Stomach (tissue), 8 donors: ENCODE measurements at regions not wholly inside any gene's neighbourhood (a gene's known extent, or its start where the extent isn't known, plus 50 kb on each side); places are given as distances from the start of the nearest gene placed in this dataset.

Experiments used
- DNase-seq, 2 donors: peaks; one replicate each; pipeline versions ENCODE4 v3.0.0 to v3.0.0-alpha.2; 2013 to 2019
- H3K27ac ChIP-seq, 5 donors: fragments of 200-600 bp in 4 of 5; sonication (generic) in 4 of 5; one replicate each; pipeline ENCODE4 v1.5.1; 2013 to 2019; ENCODE audit warnings: mild to moderate bottlenecking in 1 of 5, moderate library complexity in 1 of 5
- H3K27me3 ChIP-seq, 3 donors: fragments of 200-600 bp; sonication (generic); one replicate each; pipeline ENCODE4 v1.5.1; 2017 to 2019; ENCODE audit warnings: mixed run types in 1 of 3
- H3K36me3 ChIP-seq, 4 donors: fragments of 200-600 bp; sonication (generic); 1 replicate in 3 of 4; 2 replicates in 1 of 4; pipeline ENCODE4 v1.5.1; 2016 to 2019
- H3K4me1 ChIP-seq, 4 donors: fragments of 200-600 bp; sonication (generic); one replicate each; pipeline ENCODE4 v1.5.1; 2016 to 2019
- H3K4me3 ChIP-seq, 4 donors: fragments of 200-600 bp; sonication (generic) in 3 of 4; one replicate each; pipeline ENCODE4 v1.5.1; 2016 to 2019; ENCODE audit warnings: mild to moderate bottlenecking in 1 of 4
- H3K9me3 ChIP-seq, 4 donors: fragments of 200-600 bp; sonication (generic); one replicate each; pipeline ENCODE4 v1.5.1; 2016 to 2019
- CTCF ChIP-seq, 7 experiments: fragments of 450-650 bp in 4 of 7; fragments of 200-600 bp in 3 of 7; sonication (generic) in 3 of 7; IDR thresholded peaks; one replicate each; pipeline ENCODE4 v1.5.1; 2016 to 2019; ENCODE audit warnings: antibody characterized with exemption in 7 of 7, control low read depth in 2 of 7, mild to moderate bottlenecking in 1 of 7
- EP300 ChIP-seq: sonication (generic); formaldehyde crosslinking; IDR thresholded peaks from one replicate; pipeline ENCODE4 v1.6.1; 2017; ENCODE audit warnings: antibody characterized with exemption
- POLR2A ChIP-seq, 4 donors: fragments of 450-650 bp; IDR thresholded peaks; one replicate each; pipeline ENCODE4 v1.6.1; 2016; ENCODE audit warnings: antibody characterized with exemption in 4 of 4, control low read depth in 2 of 4, mild to moderate bottlenecking in 1 of 4, moderate library complexity in 1 of 4
- POLR2AphosphoS5 ChIP-seq, 3 donors: sonication (generic); formaldehyde crosslinking; IDR thresholded peaks; one replicate each; pipeline ENCODE4 v1.6.1; 2016; ENCODE audit warnings: antibody characterized with exemption in 3 of 3
- WGBS, 5 donors: extraction: QIAGEN DNeasy Blood & Tissue Kit in 3 of 5; methylation state at CpG; one replicate each; pipeline versions ENCODE4 v1.1.5 to v1.1.7; 2013 to 2018; 5-methylcytosine and 5-hydroxymethylcytosine counted together
- intact Hi-C: fragments of 100-400 bp; cut with DNase I; formaldehyde crosslinking; loops from one replicate; pipeline ENCODE4 v1.15.1; 2023; ENCODE audit warnings: low total_unique reads
- donor health status: healthy with polysubstance abuse.
- donor health status: Bipolar disorder and iron deficiency.
- donor health status: healthy.

- TF ChIP-seq CTCF (IDR thresholded peaks at IDR 0.05) = no peak
- no peak for TF ChIP-seq POLR2AphosphoS5 (IDR thresholded peaks at IDR 0.05)
- no peak for TF ChIP-seq POLR2A (IDR thresholded peaks at IDR 0.05)
- TF ChIP-seq EP300 = no peak
- 83 to 94% (median 89%) methylated on average over 8 of the region's 8 CpGs for WGBS, 5 donors
- Histone ChIP-seq H3K4me3 (no peak overlapping the region), H3K36me3 (no peaks in the 10 kb centered on the region), H3K4me1 (peaks cover 0 to 15% (median 0%) of the 10 kb centered on the region in 4 donors), H3K27ac (no peak overlapping the region), H3K9me3 (no peaks in the 10 kb centered on the region), H3K27me3 (no peaks in the 10 kb centered on the region)
- intact Hi-C loops = no loop called here
- DNase-seq = no peak
These were observed 226.9 kb upstream of the IRF2BP2 start for GRCh38 chr1:234836776-234837357.

- Histone ChIP-seq H3K27me3 (no peaks in the 10 kb centered on the region), H3K9me3 (no peaks in the 10 kb centered on the region), H3K27ac (no peak overlapping the region), H3K4me3 (no peak overlapping the region), H3K36me3 (no peaks in the 10 kb centered on the region), H3K4me1 (peaks cover 0 to 8% (median 0%) of the 10 kb centered on the region in 4 donors)
- 74 to 89% (median 77%) methylated on average over 7 of the region's 7 CpGs for WGBS, 5 donors
- no peak for DNase-seq
- TF ChIP-seq EP300 (no peak), POLR2AphosphoS5 (IDR thresholded peaks at IDR 0.05) (no peak), CTCF (IDR thresholded peaks at IDR 0.05) (no peak), POLR2A (IDR thresholded peaks at IDR 0.05) (no peak)
- intact Hi-C loops = no loop called here
These were observed 226.2 kb upstream of the IRF2BP2 start for GRCh38 chr1:234836045-234836681.

- no peaks in the 10 kb centered on the region for H3K27me3 ChIP-seq
- H3K36me3 ChIP-seq = no peaks in the 10 kb centered on the region
- no peak overlapping the region for H3K4me3 ChIP-seq
- intact Hi-C loops = no loop called here
- peaks cover 0 to 12% (median 0%) of the 10 kb centered on the region in 4 donors for H3K4me1 ChIP-seq
- no peak overlapping the region for H3K27ac ChIP-seq
- 30 to 63% (median 48%) methylated on average over 2 of the region's 2 CpGs for WGBS, 5 donors
- TF ChIP-seq CTCF (IDR thresholded peaks at IDR 0.05) (no peak), POLR2A (IDR thresholded peaks at IDR 0.05) (no peak), POLR2AphosphoS5 (IDR thresholded peaks at IDR 0.05) (no peak), EP300 (no peak)
- H3K9me3 ChIP-seq = no peaks in the 10 kb centered on the region
- no peak for DNase-seq
These were observed 225.3 kb upstream of the IRF2BP2 start for GRCh38 chr1:234835239-234835638.

GRCh38 chr1:234833646-234834045, 223.7 kb upstream of the IRF2BP2 start:
- no peak for DNase-seq
- no peak for TF ChIP-seq POLR2A (IDR thresholded peaks at IDR 0.05)
- TF ChIP-seq CTCF (IDR thresholded peaks at IDR 0.05) = no peak
- TF ChIP-seq POLR2AphosphoS5 (IDR thresholded peaks at IDR 0.05) = no peak
- no peak for TF ChIP-seq EP300
- peaks cover 0 to 10% (median 0%) of the 10 kb centered on the region in 4 donors for H3K4me1 ChIP-seq
- 93 to 98% (median 95%) methylated on average over 4 of the region's 4 CpGs for WGBS, 5 donors
- no peak overlapping the region for H3K27ac ChIP-seq
- intact Hi-C loops = no loop called here
- H3K9me3 ChIP-seq = no peaks in the 10 kb centered on the region
- H3K27me3 ChIP-seq = no peaks in the 10 kb centered on the region
- no peaks in the 10 kb centered on the region for H3K36me3 ChIP-seq
- H3K4me3 ChIP-seq = no peak overlapping the region
